ENCODE measurements at regions not wholly inside any gene's neighbourhood (a gene's known extent, or its start where the extent isn't known, plus 50 kb on each side); places are given as distances from the start of the nearest gene placed in this dataset.

DNA sequence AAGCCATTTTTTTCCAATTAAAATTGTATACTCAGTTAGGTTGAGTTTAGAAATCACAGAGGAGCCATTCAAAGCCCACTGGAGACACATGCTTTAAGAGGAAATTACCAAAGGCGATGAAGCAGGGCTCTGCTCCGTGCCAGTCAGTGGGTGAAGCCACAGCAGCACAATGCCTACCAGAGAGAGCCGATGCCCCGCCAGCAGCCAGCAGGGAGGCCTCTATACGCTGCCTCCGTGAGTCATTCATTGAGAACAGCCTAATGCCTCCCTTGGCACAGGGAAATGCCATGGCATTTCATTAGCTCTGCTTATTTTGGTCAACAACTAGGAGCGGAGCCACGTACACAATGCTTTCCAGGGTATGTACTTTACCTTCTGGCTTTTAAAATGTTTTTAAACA, 197.8 kb upstream of the FRMD6 start:
- no peak for TF ChIP-seq EZH2 (IDR thresholded peaks at IDR 0.05)
- no peak for TF ChIP-seq POLR2AphosphoS5 (IDR thresholded peaks at IDR 0.05; ENCODE audit: borderline replicate concordance, low read depth, low read length)
- TF ChIP-seq FOXP2 (optimal IDR thresholded peaks at IDR 0.05; ENCODE audit: control extremely low read depth, extremely low read length, insufficient read depth) = no peak
